Myocyte (in vitro differentiated cells): ENCODE measurements at regions not wholly inside any gene's neighbourhood (a gene's known extent, or its start where the extent isn't known, plus 50 kb on each side); places are given as distances from the start of the nearest gene placed in this dataset.
"Not testable (repeated sequence)": the region's sequence is repeated elsewhere in the genome, so short reads cannot be mapped to it uniquely, and the experiment has no call there.

Experiments
- DNase-seq: peaks from one replicate; pipeline ENCODE4 v3.0.0-alpha.2; 2012; ENCODE audit warnings: low read depth

DNA sequence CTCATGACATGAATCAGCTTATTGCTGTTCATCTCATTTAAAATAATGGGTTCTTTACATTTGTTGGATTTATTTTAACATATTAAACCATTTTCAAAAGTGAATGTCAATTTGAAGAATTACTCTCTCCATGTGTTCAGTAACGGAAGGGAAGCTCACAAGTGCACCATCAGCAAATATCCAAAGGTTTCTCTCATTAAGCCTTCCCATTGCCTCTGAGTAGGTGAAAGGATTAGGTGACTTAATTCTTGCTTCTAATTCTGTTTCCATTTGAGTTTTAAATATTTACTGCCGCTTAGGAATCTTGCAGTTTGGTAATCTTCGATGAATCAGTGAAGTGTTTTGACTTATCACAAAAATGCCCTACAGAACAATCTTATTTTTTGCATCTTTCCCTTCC lies 145.1 kb upstream of the NYAP2 start:
- no peak for DNase-seq

GRCh38 chr2:225244933-225245332 lies 154.6 kb upstream of the NYAP2 start:
- DNase-seq = no peak

GRCh38 chr2:225236769-225237323 lies 162.7 kb upstream of the NYAP2 start:
- DNase-seq = no peak

DNA sequence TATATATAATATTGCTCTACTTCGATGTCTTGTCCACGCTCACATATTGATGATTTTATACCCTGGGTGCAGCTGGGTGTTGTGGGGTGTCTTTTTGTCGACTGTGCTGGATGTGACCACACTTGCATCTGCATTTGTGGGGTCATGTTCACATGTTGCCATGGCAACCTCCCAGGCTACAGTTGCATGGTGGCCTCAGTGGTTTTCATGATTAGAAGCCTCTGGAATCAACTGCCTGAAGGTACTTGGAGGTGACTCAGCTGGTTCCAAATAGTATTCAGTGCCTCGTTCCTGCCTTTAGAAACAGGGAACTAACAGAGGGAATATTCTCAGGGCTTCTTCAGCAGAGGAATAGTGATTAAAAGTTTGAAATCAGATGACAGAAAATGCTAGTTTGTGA lies 166.3 kb upstream of the NYAP2 start:
- peak; percentile 76 for DNase-seq

- DNase-seq = no peak
Measured at GRCh38 chr2:225231900-225232299, 167.6 kb upstream of the NYAP2 start.

GRCh38 chr2:225229346-225229745 lies 170.2 kb upstream of the NYAP2 start:
- DNase-seq = not testable (repeated sequence)

- DNase-seq = no peak
Measured at GRCh38 chr2:225226441-225226840, 173.1 kb upstream of the NYAP2 start.

- no peak for DNase-seq
Measured at GRCh38 chr2:225223301-225223700, 176.2 kb upstream of the NYAP2 start.

DNA sequence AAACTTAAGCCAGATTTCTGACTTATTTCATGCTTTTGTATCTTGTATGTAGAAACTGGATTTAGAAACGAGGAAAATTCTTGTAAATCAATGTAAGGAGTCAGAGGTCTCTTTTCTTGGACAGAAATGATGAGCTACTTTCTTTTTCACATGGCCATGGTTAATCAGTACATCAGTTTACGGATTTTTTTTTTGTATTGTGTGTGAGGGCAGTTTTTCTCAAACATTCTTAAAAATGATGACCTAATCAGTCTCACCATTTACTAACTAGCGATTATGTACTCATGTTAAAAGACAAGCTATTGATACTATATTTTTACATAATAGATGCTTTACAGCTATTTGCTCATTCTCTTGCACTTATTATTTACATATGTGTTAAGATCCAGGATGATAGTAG lies 165.2 kb upstream of the DOCK10 start:
- DNase-seq = no peak

DNA sequence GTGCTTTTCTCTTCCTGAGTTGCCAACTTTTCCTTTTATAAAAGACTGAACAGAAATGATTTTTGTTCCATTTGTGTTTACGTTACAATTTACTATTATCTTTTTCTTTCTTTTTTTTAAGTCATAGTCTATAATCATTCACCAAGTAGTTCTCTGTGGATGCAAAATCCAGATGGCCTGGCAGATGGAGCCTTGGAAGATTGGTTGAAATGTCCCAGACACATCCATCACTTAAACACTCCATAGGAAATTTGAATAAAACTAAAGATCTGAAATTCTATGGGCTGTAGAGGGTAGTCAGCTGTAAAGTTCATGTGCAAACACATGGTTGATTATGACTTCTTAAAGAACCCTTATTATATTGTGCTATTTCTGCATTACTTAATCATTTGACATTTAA lies 164.8 kb upstream of the DOCK10 start:
- no peak for DNase-seq

GRCh38 chr2:225196579-225196978 lies 154.3 kb upstream of the DOCK10 start:
- DNase-seq = no peak

DNA sequence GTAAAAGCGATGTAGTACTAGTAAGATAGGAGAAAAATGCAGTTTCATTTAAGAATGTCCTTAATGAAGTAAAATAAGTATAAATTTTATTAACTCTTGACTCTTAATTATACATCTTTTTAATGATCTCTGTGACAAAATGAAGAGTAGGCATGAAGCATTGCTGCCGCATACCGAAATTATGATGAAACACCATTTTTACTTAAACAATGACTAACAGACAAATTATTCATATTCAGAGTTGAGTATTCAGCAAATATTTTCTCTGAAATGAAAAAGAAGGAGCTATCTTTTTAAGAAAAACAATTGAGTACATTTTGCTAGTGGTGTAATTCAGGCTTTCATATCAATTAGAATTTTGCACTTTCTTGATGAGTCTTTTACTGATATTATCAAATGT lies 150.6 kb upstream of the DOCK10 start:
- DNase-seq = no peak

GRCh38 chr2:225190987-225191386 lies 148.7 kb upstream of the DOCK10 start:
- no peak for DNase-seq

- DNase-seq = no peak
Measured at GRCh38 chr2:225184948-225185347, 142.7 kb upstream of the DOCK10 start.

- DNase-seq = peak; percentile 3
Measured at GRCh38 chr2:225182126-225182525, 139.9 kb upstream of the DOCK10 start.

GRCh38 chr2:225177098-225177497 lies 134.8 kb upstream of the DOCK10 start:
- peak; percentile 80 for DNase-seq

DNA sequence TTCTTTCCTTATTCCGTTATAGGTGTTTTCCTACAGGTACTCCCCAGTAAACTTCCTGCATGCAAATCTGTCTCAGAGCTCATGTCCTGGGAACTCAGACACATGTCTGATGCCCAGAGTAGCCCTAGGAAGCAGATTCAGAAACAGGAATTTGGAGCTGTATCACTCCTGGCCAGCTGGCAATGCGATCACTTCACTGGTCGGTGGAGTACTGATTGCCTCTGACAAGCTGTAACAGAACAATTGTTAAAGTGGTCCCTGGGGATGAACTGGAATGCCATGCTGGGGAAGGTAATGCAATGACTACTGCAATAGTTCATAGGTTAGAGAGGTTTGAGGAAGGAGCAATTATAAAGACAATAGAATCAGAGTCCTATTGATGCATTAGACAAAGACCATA lies 131.6 kb upstream of the DOCK10 start:
- DNase-seq = peak; percentile 7

- no peak for DNase-seq
Measured at GRCh38 chr2:225171350-225171749, 129.1 kb upstream of the DOCK10 start.

DNA sequence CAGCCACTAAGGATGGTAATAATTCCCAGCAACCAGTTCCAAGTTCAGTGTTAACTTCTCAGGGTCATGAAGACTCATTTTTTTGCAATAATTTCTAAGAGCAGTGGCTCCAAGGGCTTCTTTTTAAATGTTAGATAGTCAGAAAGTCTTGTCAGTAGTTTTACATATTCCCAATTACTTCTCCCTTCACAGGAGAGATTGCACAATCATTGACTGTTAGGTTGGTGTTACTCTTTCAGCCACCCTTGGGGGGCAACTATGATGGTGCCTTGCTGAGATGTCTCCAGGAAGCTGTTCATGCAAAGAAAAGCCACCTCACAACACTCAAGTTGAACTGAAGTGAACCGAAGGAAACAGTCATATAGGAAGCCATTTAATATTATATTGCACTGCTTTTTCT lies 127.9 kb upstream of the DOCK10 start:
- no peak for DNase-seq

DNA sequence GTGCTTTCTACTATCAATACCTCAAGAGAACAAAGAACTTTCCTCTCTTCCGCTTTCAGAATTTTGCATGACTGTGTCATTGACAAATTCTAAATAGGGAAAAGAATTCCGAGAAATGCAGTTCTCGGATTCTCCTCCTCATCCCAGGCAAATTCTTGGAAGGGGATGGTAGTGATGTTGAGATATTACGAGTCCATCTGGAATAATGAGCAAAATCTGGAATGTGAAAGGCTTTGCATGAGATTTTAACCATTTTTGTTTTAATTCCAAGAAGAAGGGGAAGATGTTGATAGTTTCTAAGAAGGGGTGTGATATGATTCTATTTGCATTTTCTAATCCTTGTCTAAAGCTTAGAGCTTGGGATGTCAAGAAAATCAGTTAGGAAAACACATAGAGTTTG lies 127.1 kb upstream of the DOCK10 start:
- no peak for DNase-seq

DNA sequence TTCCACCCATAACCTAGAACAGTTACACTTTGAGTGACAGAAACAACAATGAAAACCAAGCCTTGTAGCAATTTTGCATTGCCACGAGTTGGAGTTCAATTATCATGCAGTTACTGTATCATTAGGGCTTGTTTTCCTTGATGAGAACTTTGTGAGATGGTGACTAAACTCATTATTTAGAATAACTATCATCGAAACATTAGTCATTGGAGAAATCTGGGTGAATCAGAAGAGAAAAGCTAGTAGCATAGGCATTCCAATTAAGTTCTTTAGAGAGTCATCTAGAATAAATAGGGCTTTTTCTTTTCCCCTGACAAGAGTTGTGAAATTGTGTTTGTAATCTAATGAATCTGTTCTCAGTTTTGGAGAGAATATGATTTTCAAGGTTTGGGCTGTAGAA lies 122.8 kb upstream of the DOCK10 start:
- DNase-seq = no peak

DNA sequence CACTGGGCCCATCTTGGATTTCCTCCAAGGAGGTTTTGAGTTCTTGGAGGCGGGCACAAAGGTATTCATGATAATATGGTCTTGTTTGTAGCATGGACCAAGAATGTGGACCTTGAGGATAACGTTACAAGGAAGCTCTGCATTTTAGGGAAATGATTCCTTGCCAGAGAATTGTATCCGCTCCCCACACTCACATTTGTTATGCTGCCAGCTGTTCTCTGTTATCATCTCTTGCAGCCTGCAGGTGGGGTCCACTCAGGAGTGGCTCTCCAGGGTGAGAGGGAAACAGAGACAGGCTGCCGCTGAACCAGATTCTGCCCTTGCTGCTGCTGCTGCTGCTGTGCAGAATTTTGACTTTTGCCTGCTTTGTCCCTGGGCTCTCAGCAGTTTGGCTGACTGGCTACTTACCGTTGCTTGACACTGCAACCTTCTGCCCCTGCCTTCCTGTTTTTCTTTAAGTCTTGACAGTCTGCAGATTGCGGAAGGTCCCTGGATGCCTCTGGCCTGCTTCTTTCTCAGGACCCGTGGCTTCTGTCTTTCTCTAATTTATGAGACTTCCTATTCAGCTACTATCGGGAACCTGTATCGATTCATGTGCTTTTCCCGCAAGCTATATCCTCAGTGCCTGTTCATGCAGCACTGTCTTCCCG lies 122.3 kb upstream of the DOCK10 start:
- DNase-seq = peak; percentile 10

GRCh38 chr2:225158360-225158759 lies 116.1 kb upstream of the DOCK10 start:
- DNase-seq = no peak
